ENCODE measurements at regions not wholly inside any gene's neighbourhood (a gene's known extent, or its start where the extent isn't known, plus 50 kb on each side); places are given as distances from the start of the nearest gene placed in this dataset.

DNA sequence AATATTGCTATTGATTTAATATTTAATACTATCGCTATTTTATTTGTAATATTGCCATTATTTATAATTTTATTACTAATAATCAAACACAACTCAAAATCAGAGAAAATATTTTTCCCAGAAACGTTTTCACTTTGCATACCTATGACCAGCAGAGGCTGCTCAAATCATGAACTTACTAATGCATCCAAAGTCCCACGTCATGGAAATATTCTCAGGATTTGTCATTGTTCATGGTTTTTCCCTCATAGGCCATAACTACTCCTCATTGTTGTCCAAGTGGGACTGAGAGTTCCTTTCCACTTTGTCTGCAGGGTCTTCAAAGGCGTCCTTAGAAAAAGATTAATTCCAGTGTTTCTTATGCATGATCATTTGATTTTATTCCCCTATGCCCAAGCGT, 344.8 kb downstream of the THBS2 start:
- DNase-seq (ENCODE audit: low spot score): no peak

DNA sequence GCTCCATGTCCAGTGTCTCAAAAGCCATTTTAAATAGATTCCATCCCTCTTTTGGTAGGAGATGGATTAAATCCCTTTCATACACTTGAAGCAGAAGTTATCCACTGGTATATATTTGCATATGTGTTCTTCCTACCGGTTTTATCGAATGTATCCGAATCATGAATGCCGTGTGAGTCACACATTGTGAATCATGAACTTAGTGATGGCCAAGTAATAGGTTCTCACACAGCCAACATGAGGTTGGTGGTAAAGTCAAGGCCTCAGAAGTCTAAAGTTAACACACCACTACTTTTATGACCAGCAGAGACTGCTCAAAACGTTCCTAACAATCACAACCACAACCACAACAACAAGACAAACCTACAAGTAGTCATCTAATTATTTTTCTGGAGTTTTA, 345.5 kb downstream of the THBS2 start:
- DNase-seq (ENCODE audit: low spot score): no peak

DNA sequence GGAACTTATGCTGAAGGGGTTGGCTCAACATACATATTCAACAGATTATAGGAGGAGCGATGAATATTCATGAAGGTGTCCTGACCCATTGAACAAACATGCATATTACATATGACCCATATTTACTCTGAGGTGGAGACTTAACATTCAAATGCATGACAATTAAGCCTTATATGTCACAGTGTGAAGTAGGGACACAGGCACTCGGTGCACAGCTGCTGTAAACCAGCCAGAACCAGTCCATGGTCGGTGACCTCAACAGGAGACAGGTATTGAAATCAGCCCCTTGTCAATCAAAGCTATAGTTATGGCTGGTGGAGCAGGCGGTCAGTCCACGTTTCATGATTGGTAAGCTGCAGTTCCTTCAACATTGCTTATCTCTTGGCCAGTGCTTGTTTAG, 347.3 kb downstream of the THBS2 start:
- DNase-seq (ENCODE audit: low spot score): no peak

DNA sequence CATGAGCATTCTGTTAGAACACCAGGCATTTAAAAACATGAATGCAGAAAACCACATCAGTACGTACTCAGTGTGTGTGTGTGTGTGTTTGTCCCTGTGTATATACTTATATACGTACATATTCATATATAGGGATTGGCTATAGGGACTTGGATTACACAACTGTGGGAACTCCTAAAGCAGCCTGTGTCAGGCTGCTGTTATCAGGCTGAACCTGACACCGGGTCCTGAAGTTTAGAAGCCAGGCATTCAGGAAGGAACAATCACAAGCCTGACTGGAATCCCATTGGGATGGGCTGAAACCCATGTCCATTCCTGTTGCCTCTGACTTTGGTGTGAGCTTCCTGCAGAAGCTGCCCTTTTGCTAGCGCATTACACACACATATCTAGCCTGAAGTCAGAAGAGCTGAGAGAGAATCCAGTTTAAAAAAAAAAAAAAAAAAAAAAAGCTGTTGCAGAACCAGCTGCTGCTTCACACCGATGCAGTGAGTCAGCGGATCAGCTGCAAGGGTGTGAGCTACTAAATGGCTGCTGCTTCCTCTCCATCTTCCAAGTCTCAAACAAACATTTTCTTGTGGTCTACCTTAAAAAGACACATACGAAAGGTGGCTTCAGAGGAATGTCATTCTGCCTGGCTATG, 348.1 kb downstream of the THBS2 start:
- DNase-seq (ENCODE audit: low spot score): no peak

DNA sequence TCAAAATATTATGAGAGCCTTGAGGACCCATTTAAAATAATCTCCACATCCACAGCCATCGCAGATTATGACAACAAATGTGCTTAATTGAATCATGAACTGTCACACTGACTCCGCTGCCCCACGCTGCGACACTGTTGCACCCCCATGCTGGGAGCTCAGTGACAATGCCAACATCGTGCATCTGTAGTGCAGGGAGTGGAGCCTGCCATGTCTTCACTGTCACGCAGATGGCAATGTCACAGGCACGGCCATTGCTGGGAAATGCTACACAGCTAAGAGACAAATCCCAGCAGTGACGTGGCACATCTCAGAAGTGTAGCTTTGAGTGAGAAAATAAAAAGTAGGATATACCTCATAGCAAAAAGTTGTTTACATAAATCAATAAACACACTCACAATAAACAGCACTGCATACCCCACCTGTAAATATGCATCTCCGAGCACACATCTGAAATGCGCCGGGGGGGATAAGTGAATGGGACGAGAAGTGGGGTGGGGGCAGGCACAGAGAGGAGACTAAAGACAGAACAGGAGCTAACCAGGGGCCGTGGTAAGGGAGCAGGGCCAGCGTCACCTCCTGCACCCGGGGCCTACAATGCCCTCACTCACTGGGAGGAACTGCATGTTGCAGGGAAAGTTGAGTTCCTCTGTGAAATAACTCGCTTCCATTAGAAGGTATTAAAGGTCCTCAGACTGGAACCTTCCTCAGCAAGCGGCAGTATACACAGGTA, 349.9 kb downstream of the THBS2 start:
- DNase-seq (ENCODE audit: low spot score): peak; percentile 65

DNA sequence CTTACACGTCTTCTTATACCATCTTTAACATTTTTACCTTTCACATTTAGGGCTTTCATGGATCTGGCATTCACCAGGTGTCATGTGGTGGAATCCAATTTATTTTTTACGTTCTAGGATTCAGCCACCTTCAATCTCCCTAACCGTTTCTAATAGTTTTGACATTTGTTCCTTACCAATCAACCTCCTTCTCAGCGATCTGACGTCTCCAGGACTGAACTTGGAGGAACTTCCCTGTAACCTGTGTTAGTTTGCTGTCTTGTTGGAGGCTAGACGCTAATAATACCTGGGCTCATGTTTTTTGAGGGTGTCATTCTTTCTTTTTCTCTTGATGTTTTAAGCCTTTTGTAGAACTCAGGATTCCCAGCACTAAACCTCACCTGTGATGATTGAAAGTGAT, 351.6 kb downstream of the THBS2 start:
- DNase-seq (ENCODE audit: low spot score): no peak

DNA sequence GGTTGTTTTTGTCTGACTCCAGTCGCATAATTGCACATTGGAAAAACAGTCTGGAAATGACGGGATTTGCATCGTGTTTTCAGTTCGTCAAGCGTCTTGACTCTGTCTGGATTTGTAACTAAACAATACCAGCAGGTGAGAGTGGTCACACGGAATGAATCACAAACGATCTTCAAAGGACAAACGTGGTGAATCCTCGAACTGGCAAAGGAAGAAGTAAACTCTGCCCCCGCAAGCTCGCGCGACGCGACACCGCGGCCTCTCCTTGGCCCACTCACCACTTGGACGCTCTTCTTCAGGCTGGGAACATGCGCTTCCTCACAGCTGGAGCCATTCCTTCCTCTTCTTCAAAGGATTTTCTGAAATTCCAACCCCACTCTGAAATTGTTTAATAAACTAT, 352.6 kb downstream of the THBS2 start:
- no peak for DNase-seq (ENCODE audit: low spot score)

DNA sequence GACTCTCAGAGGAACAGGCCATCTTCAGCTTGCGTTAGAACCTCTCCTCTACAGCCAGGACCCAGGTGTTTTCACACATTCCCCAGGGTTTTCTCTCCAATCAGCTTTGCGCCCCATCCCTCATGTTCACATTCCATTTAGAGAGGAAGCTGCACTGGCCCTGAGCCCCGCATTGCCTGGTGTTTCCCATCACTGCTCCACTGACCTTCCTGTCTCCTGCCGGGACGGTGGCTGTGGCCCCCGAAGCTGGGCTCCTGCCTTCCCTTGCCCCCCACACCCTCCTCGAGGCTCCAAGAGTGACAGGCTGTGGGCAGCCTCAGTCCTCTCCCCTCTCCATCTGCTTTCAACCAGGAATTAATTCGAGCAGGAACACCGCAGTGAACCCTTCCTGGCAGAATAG, 357.3 kb downstream of the THBS2 start:
- no peak for DNase-seq (ENCODE audit: low spot score)

DNA sequence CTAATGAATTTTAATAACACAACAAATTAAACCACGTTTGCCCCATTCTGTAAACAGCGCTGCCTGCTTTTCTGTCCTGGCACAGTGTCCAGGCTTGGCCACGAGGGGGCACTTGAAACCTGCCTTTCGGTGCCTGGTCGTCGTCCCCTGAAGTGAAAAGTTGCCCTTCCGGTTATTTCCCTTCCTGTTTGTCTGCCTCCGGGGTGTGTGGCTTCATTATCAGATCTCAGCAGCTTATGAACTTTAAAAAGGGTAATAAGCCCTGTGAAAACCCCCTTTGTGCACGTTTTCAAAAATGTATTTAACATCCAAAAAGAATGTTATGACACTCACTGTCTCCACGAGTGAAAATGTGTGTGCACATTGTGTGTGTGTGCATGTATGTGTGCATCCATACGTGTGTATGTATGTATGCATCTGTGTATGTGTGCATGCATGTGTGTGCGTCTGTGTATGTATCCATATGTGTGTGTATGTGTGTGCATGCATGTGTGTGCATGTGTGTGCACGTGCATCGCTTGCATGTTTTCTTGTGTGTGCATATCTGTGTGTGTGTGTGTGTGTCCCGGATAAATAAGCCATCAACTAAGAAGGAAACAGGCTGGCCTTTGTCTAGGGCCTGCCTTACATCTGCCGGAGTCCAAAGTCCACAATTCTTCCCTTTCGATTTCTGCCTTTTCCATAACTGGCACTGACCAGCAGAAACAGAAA, 358.4 kb downstream of the THBS2 start:
- peak; percentile 58 for DNase-seq (ENCODE audit: low spot score)

DNA sequence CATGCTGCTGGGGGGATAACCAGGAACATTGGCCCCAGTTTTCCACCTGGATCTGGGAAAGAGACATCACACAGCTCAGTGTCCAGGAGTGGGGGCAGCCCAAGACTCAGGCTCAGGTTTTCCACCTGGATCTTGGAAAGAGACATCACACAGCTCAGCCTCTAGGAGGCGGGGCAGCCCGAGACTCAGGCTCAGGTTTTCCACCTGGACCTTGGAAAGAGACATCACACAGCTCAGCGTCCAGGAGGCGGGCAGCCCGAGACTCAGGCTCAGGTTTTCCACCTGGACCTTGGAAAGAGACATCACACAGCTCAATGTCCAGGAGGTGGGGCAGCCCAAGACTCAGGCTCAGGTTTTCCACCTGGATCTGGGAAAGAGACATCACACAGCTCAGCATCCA, 361.6 kb downstream of the THBS2 start:
- DNase-seq (ENCODE audit: low spot score): no peak

DNA sequence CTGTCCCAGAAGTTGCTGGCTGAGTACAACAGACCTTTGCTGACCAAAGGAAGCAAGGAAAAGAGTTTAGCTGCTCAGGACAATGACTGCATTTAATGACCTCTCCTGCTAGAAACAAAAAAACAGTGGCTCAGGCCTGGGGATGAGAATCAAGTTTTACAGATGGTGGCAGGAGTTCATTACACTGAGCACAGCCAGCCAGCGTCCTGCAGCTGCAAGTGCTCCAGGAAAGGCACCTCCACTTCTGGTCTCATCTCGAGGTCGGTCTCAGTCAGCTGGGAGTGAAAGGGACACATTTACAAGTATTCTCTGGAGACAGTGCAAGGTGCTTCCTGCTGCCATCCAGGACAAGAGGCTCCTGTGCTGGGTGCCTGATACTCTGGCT, 362.7 kb downstream of the THBS2 start:
- DNase-seq (ENCODE audit: low spot score): no peak

DNA sequence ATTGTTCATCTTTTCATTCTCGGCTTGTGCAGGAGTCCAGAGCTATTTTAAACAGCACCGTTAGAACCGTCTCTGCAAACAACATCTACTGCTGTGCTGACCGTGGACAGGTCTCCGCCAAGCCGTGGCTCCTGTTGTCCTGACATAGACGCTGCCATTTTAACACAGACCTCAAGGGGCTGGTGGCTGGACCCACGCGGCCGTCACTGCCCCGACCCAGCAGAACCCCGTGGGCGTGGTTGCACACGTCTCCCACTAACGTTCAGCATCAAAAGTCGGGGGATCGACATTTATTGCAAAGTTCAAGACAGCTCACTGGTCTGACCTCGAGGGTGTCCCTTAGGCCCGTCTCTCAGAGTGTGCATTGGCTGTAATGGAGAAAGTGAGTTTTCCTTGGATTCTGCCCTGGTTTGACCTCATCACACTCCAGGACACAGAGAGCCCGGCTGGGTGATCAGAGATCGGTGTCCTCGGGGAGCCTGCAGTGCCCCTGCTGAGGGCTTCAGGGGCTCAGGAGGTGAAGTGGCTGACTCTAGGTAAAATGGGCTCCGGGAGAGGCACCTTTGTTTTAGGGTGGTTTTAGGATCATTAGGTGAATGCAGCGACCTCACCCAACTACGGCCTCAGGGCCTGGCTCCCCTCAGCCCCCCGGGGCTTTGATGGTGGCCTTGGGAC, 363.2 kb downstream of the THBS2 start:
- no peak for DNase-seq (ENCODE audit: low spot score)

DNA sequence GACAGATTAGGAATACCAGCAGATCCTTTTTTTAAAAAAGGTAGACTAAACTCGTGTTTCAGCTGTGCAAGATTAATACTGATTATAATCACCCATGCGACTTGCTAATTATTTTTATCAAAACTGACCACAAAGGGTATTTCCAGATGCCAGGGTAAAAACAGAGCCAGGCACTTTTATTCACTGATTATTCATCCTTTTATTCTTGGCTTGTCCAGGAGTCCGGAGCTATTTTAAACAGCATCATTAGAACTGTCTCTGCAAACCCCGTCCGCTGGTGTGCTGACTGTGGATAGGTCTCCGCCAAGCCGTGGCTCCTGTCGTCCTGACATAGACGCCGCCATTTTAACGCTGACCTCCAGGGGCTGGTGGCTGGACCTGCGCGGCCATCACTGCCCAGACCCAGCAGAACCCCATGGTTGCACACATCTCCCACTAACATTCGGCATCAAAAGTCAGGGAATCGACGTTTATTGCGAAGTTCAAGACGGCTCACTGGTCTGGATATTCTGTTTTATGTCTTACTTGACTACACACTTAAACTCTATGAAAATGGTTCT, 364.8 kb downstream of the THBS2 start:
- DNase-seq (ENCODE audit: low spot score): no peak

DNA sequence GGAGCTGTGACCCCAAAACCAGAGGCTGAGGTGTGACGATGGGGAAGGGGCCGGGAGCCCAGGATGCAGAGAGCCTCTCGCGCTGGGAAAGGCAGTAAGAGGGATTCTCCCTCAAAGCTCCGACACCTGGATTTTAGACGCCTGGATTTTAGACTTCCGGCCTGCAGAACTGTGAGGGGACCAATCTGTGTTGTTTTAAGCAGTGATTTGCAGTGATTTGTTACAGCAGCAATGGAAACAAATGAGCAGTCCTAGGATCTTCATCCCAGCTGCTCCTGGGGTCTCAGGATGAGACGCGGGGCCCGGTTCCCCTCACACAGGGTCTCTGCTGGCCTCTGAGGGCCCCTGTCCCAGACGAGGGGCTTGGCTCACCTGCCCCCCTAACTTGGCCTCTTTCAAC, 365.5 kb downstream of the THBS2 start:
- DNase-seq (ENCODE audit: low spot score): no peak

DNA sequence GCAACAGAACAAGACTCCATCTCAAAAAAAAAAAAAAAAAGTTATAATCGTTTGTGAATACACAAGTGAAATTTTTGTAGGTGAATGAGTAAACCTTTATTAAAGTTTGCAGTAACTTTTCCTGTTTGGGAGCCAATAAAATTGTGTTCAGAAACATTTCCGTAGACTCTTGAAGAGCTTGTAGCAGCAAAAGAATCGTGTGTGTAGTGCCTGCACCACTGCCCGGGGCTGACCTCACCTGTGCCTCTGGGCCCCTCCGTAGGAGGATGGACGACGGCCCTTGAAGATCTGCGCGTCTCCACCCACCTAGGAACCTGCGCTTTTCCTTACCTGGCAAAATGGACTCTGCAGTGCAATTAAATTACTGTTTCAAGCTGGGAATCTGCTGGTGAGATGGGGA, 366.0 kb downstream of the THBS2 start:
- no peak for DNase-seq (ENCODE audit: low spot score)

DNA sequence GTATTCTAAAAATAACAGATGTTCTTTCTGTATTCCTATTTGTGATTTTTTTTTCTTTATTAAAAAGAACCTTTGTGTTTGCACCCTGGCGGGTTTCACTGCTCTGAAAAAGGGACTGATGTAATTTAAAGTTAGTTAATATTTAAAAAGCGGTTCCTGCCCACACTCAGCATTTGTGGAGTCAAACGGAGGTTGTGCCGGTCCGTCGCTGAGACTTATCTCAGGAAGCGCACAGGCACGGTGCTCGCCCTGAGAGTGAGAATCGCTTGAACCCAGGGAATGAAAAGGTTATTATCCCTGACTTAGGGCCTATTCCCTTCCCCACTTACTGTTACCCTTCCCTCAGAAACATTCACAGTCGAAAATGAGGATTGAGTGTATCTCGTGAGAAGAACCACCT, 366.7 kb downstream of the THBS2 start:
- DNase-seq (ENCODE audit: low spot score): no peak

DNA sequence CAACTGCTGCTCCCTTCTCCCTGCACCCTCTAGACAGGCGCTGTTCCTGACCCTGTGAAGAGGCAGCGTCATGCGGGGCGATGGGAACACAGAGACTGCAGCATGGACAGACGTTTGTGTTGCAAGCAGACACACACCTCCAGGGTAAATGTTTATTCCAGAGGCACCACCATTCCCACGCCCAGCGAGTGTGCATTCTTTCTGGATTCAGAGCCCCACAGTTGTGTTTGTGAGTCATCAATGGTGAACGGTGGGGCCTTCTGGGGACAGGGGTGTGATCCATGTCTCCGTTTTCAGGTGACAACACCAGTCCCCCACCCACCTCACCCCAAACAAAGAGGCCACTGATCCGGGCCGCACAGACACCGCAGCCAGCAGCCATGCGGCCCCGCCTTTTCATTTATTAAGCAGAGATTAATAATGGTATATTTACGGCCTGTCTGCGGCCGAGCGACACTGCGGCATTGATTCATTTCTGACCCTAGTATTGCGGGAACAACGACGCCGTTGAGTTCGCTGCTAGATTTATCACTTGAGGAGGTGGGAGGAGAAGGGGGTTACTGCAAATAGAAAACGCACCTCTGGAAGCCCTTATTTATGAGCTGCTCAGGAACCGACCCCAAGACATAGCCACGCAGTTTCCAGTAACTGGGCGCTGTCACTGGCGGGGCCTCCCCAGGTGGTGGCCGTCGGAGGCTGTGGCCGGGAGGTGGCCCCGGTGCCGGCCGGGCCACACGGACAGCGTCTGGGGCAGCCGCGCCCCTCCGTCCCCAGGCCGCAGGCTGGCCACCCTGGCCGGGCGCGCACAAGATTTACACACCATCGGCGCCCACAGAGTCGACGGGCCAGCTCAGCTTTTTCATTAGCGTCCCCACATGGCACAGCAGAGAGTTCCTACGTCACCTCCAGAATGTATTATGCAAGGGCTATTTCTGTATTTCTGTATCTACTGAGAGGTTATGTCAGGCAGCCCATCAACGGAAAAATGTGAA, 367.6 kb downstream of the THBS2 start:
- no peak for DNase-seq (ENCODE audit: low spot score)

DNA sequence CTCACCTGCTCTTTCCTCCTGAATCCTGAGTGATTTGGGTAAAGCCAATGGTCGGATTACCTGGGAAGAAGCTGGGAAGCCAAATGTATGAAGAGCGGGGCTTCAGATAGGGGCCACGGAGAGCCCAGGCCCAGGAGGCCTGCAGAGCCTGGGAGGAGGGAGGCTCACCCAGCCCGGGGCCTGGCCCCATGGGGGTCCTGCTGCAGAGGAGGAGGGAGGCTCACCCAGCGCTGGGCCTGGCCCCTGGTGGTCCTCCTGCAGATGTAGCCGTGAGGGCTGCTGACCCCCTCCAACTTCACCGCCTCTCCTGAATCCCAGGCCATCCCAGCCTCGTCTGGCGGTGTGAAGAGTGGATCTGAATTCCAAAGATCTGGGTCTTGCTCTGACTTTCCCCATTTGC, 368.4 kb downstream of the THBS2 start:
- DNase-seq (ENCODE audit: low spot score): no peak

DNA sequence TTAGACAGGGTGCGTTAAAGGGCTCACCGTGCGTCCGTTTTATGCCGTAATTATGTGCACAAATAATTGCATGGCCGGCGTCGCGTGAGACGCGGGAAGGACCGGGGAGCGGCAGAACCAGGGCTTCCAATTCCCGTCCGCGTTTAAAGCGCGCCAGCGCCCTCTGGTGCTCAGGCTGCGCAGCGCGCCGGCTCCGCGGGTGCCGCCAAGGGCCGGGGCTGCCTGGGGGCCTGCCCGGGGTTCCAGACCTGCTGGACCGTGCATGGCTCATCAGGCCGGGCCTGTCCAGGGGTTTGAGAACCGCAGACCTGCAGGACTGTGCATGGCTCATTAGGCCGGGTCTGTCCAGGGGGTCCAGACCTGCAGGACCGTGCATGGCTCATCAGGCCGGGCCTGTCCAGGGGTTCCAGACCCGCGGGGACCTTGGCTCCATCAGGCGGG, 369.0 kb downstream of the THBS2 start:
- DNase-seq (ENCODE audit: low spot score): peak; percentile 10

DNA sequence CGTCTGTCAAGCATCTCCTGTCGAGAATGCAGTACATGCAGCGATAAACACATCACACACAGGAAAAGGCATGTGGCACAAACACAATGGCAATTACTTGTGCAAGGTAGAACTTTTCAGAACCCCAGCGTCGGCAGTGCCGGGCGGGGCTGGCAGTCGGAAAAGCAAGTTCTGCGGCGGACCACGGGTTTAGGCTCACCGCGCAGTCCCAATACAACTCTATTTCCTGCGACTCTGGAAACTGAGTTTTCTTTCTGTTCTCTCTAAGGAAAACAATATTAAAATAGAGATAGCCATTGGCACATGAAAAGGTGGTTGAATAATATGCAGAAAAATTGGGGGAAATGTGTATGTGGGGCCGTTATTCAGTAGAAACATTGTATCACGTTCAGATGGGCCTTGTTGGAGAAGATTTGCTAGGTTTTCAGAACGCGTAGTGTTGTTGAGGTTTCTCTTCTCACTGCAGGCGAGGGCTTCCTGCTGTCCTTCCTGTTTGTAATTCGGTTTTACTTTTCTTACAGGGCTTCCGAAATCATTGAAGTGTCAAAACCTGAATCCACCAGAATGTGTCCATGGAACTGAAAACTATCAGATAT, 369.5 kb downstream of the THBS2 start:
- no peak for DNase-seq (ENCODE audit: low spot score)
